A549 (cell line): ENCODE measurements at regions not wholly inside any gene's neighbourhood (a gene's known extent, or its start where the extent isn't known, plus 50 kb on each side); places are given as distances from the start of the nearest gene placed in this dataset.
"Not testable (repeated sequence)": the region's sequence is repeated elsewhere in the genome, so short reads cannot be mapped to it uniquely, and the experiment has no call there.

Experiments used
- ATAC-seq, 2 experiments: fragments of 200-7000 bp in 1 of 2; fragments of >200 bp in 1 of 2; cut with Nextera tagmentation in 1 of 2; cut with Tn5 transposase in 1 of 2; 3 replicates each; pipeline versions ENCODE4 v1.8.0 to v1.9.1; 2018 to 2020; ENCODE audit warnings: mild to moderate bottlenecking in 1 of 2, moderate library complexity in 1 of 2
- CTCF ChIA-PET: fragments of 300-600 bp; sonication (Branson Sonifier 250); formaldehyde crosslinking; extraction: SDS; loops from one replicate; lab custom pipeline; 2021; ENCODE audit warnings: antibody characterized with exemption, inconsistent platforms; lab: Yijun Ruan, JAX
- POLR2A ChIA-PET: fragments of 350-600 bp; formaldehyde crosslinking; extraction: SDS; loops from one replicate; lab custom pipeline; 2021; ENCODE audit warnings: antibody characterized with exemption, inconsistent platforms; lab: Yijun Ruan, JAX
- DNase-seq, 2 experiments: peaks; one replicate each; pipeline versions ENCODE4 v3.0.0 to v3.0.0-alpha.2; 2011 to 2016; ENCODE audit warnings: low read depth in 1 of 2, low spot score in 1 of 2
- FAIRE-seq: peaks from 2 replicates; lab custom pipeline; 2011; peaks lifted over from hg19 to GRCh38; lab: Jason Lieb, UNC
- H3K27ac ChIP-seq, 2 experiments: fragments of >200 bp; sonication (Bioruptor Twin); formaldehyde crosslinking; 3 replicates each; pipeline ENCODE4 v1.5.1; 2016 to 2017
- H3K4me1 ChIP-seq: fragments of >200 bp; sonication (Bioruptor Twin); formaldehyde crosslinking; 3 replicates; pipeline ENCODE4 v1.6.1; 2016
- H3K4me2 ChIP-seq: fragments of >200 bp; sonication (Bioruptor Twin); formaldehyde crosslinking; 3 replicates; pipeline ENCODE4 v1.6.1; 2016
- H3K4me3 ChIP-seq: fragments of >200 bp; sonication (Bioruptor Twin); formaldehyde crosslinking; 3 replicates; pipeline ENCODE4 v1.5.1; 2016
- H3K9me3 ChIP-seq: fragments of >200 bp; sonication (Bioruptor Twin); formaldehyde crosslinking; 3 replicates; pipeline ENCODE4 v1.6.1; 2016
- BHLHE40 ChIP-seq: IDR thresholded peaks from 2 replicates; pipeline ENCODE4 v1.6.1; 2012; ENCODE audit warnings: low read depth, low read length, inconsistent platforms
- CHD4 ChIP-seq: fragments of 200-600 bp; sonication (generic); IDR thresholded peaks from 2 replicates; pipeline ENCODE4 v1.6.1; 2016; ENCODE audit warnings: antibody characterized with exemption, mild to moderate bottlenecking, borderline replicate concordance
- FOXS1 ChIP-seq: fragments of 250-450 bp; sonication (Bioruptor Pico); IDR thresholded peaks from 2 replicates; pipeline ENCODE4 v1.5.0; 2020; ENCODE audit warnings: mild to moderate bottlenecking, moderate library complexity
- HOXA7 ChIP-seq: fragments of 250-450 bp; sonication (Bioruptor Pico); IDR thresholded peaks from 2 replicates; pipeline ENCODE4 v1.5.0; 2020; ENCODE audit warnings: mild to moderate bottlenecking, moderate library complexity
- HOXB13 ChIP-seq: fragments of 250-450 bp; sonication (Bioruptor Pico); IDR thresholded peaks from 2 replicates; pipeline ENCODE4 v1.5.0; 2020; ENCODE audit warnings: low read depth, mild to moderate bottlenecking, moderate library complexity
- HOXB5 ChIP-seq: fragments of 250-450 bp; sonication (Bioruptor Pico); IDR thresholded peaks from 2 replicates; pipeline ENCODE4 v1.5.0; 2020; ENCODE audit warnings: mild to moderate bottlenecking, moderate library complexity
- KDM1A ChIP-seq: fragments of 200-600 bp; sonication (generic); IDR thresholded peaks from 2 replicates; pipeline ENCODE4 v1.6.1; 2016; ENCODE audit warnings: low read depth, mild to moderate bottlenecking
- MAZ ChIP-seq: fragments of 150-350 bp; IDR thresholded peaks from 2 replicates; pipeline ENCODE4 v1.6.1; 2014; ENCODE audit warnings: antibody characterized with exemption, low read depth, low read length, borderline replicate concordance
- NPAS2 ChIP-seq: fragments of 250-450 bp; sonication (Bioruptor Pico); IDR thresholded peaks from 2 replicates; pipeline ENCODE4 v1.8.0; 2022; ENCODE audit warnings: mild to moderate bottlenecking, moderate library complexity, borderline replicate concordance
- RAD21 ChIP-seq, 2 experiments: fragments of >200 bp in 1 of 2; sonication (Bioruptor Twin) in 1 of 2; formaldehyde crosslinking in 1 of 2; IDR thresholded peaks in 1 of 2; conservative IDR thresholded peaks in 1 of 2; 2 replicates in 1 of 2; 3 replicates in 1 of 2; pipeline ENCODE4 v1.6.1; 2012 to 2018; ENCODE audit warnings: inconsistent platforms in 1 of 2
- RCOR1 ChIP-seq: fragments of 150-350 bp; IDR thresholded peaks from 2 replicates; pipeline ENCODE4 v1.6.1; 2014; ENCODE audit warnings: antibody characterized with exemption, low read length, low read depth
- RNF2 ChIP-seq: fragments of 200-600 bp; sonication (generic); IDR thresholded peaks from 2 replicates; pipeline ENCODE4 v1.6.1; 2016; ENCODE audit warnings: low read depth, mild to moderate bottlenecking, antibody characterized with exemption, moderate library complexity, borderline replicate concordance
- SMC3 ChIP-seq: fragments of >200 bp; sonication (Bioruptor Twin); formaldehyde crosslinking; IDR thresholded peaks from 3 replicates; pipeline ENCODE4 v1.6.1; 2018; ENCODE audit warnings: inconsistent platforms
- SREBF2 ChIP-seq: fragments of 450-650 bp; IDR thresholded peaks from 2 replicates; pipeline ENCODE4 v1.6.1; 2014; ENCODE audit warnings: mild to moderate bottlenecking, moderate library complexity
- TP53 ChIP-seq: fragments of 250-450 bp; sonication (Bioruptor Pico); IDR thresholded peaks from 2 replicates; pipeline ENCODE4 v1.5.0; 2021; ENCODE audit warnings: mild to moderate bottlenecking, moderate library complexity
- ZNF302 ChIP-seq: fragments of 250-450 bp; sonication (Bioruptor Pico); IDR thresholded peaks from 2 replicates; pipeline ENCODE4 v1.9.0; 2021; ENCODE audit warnings: inconsistent platforms, mild to moderate bottlenecking, moderate library complexity
- WGBS: methylation state at CpG from one replicate; pipeline ENCODE4 v1.1.6; 2017; ENCODE audit errors: missing lambda C conversion rate; 5-methylcytosine and 5-hydroxymethylcytosine counted together
- TF ChIP-seq, protein P1 (sequence below): IDR thresholded peaks from 2 replicates; pipeline ENCODE4 v1.6.1; 2012
- TF ChIP-seq, protein P2 (sequence below): fragments of >200 bp; sonication (Bioruptor Twin); formaldehyde crosslinking; IDR thresholded peaks from 3 replicates; pipeline ENCODE4 v1.6.1; 2016
- TF ChIP-seq, protein P3 (sequence below): fragments of 250-450 bp; sonication (Bioruptor Pico); IDR thresholded peaks from 2 replicates; pipeline ENCODE4 v1.5.0; 2021; ENCODE audit warnings: mild to moderate bottlenecking, moderate library complexity, borderline replicate concordance
- TF ChIP-seq, protein P4 (sequence below): fragments of 200-600 bp; sonication (generic); IDR thresholded peaks from 2 replicates; pipeline ENCODE4 v1.6.1; 2016; ENCODE audit warnings: antibody characterized with exemption, mild to moderate bottlenecking, moderate library complexity
- TF ChIP-seq, protein P5 (sequence below): IDR thresholded peaks from 2 replicates; pipeline ENCODE4 v1.6.1; 2012
- TF ChIP-seq, protein P6 (sequence below): IDR thresholded peaks from 2 replicates; pipeline ENCODE4 v1.6.1; 2012; ENCODE audit warnings: low read depth, borderline replicate concordance

DNA sequence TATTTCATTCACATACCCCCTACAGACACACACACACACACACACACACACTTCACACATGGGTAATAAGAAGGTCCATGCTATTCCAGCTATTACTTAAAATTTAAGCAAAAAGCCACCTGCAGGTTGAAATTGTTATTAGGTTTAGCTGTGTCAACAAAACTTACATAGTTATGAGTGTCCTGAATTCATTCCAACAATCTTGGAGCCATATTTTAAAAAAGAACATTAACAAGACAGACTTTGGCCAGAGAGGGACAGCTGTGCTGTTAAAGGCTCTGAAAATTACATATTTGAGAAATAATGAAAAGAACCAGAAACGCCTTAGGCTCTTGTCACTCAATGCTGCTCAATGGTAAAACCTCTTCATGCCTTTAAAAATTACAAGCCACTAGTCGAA is 455.3 kb downstream of the EPM2A start:
- FAIRE-seq (no peak), DNase-seq (no peak), ATAC-seq (no peak)
- TF ChIP-seq MAZ, result no peak
- TF ChIP-seq, protein P1, sequence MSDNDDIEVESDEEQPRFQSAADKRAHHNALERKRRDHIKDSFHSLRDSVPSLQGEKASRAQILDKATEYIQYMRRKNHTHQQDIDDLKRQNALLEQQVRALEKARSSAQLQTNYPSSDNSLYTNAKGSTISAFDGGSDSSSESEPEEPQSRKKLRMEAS, result no peak
- TF ChIP-seq, protein P2, sequence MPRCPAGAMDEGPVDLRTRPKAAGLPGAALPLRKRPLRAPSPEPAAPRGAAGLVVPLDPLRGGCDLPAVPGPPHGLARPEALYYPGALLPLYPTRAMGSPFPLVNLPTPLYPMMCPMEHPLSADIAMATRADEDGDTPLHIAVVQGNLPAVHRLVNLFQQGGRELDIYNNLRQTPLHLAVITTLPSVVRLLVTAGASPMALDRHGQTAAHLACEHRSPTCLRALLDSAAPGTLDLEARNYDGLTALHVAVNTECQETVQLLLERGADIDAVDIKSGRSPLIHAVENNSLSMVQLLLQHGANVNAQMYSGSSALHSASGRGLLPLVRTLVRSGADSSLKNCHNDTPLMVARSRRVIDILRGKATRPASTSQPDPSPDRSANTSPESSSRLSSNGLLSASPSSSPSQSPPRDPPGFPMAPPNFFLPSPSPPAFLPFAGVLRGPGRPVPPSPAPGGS, result no peak
- TF ChIP-seq SMC3, result no peak
- Histone ChIP-seq H3K9me3 (no peaks in the 10 kb centered on the region), H3K4me3 (no peak overlapping the region), H3K4me1 (no peaks in the 10 kb centered on the region), H3K4me2 (no peak overlapping the region), H3K27ac (no peak overlapping the region)
- CTCF ChIA-PET, result interaction anchor here (0.7 kb wide), 1 partner anchor 354 kb away, joined by 3 read pairs; no protein-coding TSS in a partner anchor
- 38% methylated on average over 2 of the region's 2 CpGs for WGBS
- POLR2A ChIA-PET, result no interaction called here

DNA sequence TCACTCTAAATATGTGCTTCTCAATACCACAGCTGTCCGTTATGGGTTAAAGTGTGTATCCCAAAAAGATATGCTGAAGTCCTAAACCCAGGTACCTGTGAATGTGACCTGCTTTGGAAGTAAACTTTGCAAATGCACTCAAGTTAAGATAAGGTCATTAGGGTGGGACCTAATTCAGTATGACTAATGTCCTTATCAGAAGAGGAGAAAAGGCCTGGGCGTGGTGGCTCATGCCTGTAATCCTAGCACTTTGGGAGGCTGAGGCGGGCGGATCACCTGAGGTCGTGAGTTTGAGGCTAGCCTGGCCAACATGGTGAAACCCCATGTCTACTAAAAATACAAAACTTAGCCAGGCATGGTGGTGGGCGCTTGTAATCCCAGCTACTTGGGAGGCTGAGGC is 452.1 kb downstream of the EPM2A start:
- 58% methylated on average over 6 of the region's 6 CpGs for WGBS
- CTCF ChIA-PET, H3K9me3 ChIP-seq, H3K4me2 ChIP-seq, H3K4me1 ChIP-seq, POLR2A ChIA-PET, DNase-seq, H3K4me3 ChIP-seq, ATAC-seq, H3K27ac ChIP-seq, FAIRE-seq: not testable (repeated sequence)

DNA sequence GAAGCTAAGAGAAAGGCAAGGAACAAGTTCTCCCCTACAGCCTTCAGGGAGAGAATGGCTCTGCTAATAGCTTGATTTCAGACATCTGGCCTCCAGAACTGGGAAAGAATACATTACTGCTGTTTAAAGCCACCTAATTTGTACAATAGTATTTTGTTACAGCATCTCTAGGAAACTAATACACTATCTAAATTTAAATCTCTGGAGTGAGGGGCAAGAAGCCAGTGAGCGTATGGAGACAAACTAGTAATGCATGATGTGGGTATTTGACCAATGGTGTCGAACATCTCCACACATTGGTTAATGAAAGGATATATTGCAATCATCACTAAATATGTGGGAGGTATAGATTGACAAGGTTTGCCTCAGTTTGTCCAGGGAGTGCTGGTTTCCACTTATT is 451.5 kb downstream of the EPM2A start:
- Histone ChIP-seq H3K4me1 (no peaks in the 10 kb centered on the region), H3K4me2 (no peak overlapping the region), H3K4me3 (no peak overlapping the region), H3K9me3 (no peaks in the 10 kb centered on the region), H3K27ac (no peak overlapping the region)
- POLR2A ChIA-PET, result no interaction called here
- ATAC-seq, result no peak
- TF ChIP-seq, protein P3, sequence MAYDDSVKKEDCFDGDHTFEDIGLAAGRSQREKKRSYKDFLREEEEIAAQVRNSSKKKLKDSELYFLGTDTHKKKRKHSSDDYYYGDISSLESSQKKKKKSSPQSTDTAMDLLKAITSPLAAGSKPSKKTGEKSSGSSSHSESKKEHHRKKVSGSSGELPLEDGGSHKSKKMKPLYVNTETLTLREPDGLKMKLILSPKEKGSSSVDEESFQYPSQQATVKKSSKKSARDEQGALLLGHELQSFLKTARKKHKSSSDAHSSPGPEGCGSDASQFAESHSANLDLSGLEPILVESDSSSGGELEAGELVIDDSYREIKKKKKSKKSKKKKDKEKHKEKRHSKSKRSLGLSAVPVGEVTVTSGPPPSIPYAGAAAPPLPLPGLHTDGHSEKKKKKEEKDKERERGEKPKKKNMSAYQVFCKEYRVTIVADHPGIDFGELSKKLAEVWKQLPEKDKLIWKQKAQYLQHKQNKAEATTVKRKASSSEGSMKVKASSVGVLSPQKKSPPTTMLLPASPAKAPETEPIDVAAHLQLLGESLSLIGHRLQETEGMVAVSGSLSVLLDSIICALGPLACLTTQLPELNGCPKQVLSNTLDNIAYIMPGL (CRISPR knock-in tag), result no peak
- TF ChIP-seq ZNF302, result no peak
- TF ChIP-seq HOXA7 (CRISPR knock-in tag), result no peak
- TF ChIP-seq NPAS2 (CRISPR knock-in tag), result no peak
- TF ChIP-seq RCOR1, result no peak
- no peak for TF ChIP-seq FOXS1 (CRISPR knock-in tag)
- TF ChIP-seq TP53 (CRISPR knock-in tag), result no peak
- no peak for TF ChIP-seq KDM1A
- no peak for TF ChIP-seq RNF2
- TF ChIP-seq HOXB13 (CRISPR knock-in tag), result no peak
- CTCF ChIA-PET, result no interaction called here
- no peak for FAIRE-seq
- no peak for DNase-seq
- 69% methylated on average over 2 of the region's 2 CpGs for WGBS

DNA sequence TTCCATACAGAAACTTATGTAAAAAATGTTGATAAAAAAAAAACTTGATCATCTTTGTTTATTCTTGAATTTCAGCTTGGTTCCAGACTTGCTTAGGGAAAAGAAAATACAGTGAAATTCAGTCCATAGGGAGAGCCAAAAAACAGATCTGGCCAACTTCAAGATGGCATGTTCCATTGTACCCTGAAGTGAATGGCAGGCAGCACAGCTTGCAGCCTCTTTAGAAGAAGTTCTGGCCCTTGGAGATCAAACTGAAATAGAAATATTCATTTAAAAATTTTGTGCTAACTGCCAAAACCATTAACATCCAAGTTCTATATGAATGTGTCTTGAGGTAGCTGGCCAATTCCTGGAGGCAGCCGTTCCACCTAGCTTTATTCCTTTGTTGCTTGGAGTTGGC is 448.4 kb downstream of the EPM2A start:
- ATAC-seq (no peak), DNase-seq (no peak), FAIRE-seq (no peak)
- Histone ChIP-seq H3K27ac (no peak overlapping the region), H3K9me3 (no peaks in the 10 kb centered on the region), H3K4me3 (no peak overlapping the region), H3K4me2 (no peak overlapping the region), H3K4me1 (no peaks in the 10 kb centered on the region)
- ChIA-PET POLR2A (no interaction called here), CTCF (no interaction called here)
- 23% methylated on average over 1 of the region's 1 CpG for WGBS
- no peak for TF ChIP-seq FOXS1 (CRISPR knock-in tag)
- no peak for TF ChIP-seq SREBF2
- TF ChIP-seq, protein P4, sequence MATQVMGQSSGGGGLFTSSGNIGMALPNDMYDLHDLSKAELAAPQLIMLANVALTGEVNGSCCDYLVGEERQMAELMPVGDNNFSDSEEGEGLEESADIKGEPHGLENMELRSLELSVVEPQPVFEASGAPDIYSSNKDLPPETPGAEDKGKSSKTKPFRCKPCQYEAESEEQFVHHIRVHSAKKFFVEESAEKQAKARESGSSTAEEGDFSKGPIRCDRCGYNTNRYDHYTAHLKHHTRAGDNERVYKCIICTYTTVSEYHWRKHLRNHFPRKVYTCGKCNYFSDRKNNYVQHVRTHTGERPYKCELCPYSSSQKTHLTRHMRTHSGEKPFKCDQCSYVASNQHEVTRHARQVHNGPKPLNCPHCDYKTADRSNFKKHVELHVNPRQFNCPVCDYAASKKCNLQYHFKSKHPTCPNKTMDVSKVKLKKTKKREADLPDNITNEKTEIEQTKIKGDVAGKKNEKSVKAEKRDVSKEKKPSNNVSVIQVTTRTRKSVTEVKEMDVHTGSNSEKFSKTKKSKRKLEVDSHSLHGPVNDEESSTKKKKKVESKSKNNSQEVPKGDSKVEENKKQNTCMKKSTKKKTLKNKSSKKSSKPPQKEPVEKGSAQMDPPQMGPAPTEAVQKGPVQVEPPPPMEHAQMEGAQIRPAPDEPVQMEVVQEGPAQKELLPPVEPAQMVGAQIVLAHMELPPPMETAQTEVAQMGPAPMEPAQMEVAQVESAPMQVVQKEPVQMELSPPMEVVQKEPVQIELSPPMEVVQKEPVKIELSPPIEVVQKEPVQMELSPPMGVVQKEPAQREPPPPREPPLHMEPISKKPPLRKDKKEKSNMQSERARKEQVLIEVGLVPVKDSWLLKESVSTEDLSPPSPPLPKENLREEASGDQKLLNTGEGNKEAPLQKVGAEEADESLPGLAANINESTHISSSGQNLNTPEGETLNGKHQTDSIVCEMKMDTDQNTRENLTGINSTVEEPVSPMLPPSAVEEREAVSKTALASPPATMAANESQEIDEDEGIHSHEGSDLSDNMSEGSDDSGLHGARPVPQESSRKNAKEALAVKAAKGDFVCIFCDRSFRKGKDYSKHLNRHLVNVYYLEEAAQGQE, result no peak
- TF ChIP-seq, protein P5, sequence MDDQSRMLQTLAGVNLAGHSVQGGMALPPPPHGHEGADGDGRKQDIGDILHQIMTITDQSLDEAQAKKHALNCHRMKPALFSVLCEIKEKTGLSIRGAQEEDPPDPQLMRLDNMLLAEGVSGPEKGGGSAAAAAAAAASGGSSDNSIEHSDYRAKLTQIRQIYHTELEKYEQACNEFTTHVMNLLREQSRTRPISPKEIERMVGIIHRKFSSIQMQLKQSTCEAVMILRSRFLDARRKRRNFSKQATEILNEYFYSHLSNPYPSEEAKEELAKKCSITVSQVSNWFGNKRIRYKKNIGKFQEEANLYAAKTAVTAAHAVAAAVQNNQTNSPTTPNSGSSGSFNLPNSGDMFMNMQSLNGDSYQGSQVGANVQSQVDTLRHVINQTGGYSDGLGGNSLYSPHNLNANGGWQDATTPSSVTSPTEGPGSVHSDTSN, result no peak
- TF ChIP-seq, protein P6, sequence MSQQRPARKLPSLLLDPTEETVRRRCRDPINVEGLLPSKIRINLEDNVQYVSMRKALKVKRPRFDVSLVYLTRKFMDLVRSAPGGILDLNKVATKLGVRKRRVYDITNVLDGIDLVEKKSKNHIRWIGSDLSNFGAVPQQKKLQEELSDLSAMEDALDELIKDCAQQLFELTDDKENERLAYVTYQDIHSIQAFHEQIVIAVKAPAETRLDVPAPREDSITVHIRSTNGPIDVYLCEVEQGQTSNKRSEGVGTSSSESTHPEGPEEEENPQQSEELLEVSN, result no peak
- no peak for TF ChIP-seq HOXB13 (CRISPR knock-in tag)
- no peak for TF ChIP-seq ZNF302
- TF ChIP-seq BHLHE40, result no peak
- TF ChIP-seq RAD21 (conservative IDR thresholded peaks at IDR 0.05 in 1 of 2, IDR thresholded peaks at IDR 0.05 in 1 of 2), result no peak
- no peak for TF ChIP-seq CHD4
- no peak for TF ChIP-seq KDM1A
- no peak for TF ChIP-seq HOXB5 (CRISPR knock-in tag)
